ENCODE measurements at regions not wholly inside any gene's neighbourhood (a gene's known extent, or its start where the extent isn't known, plus 50 kb on each side); places are given as distances from the start of the nearest gene placed in this dataset.

GRCh38 chr5:174336479-174336878 lies 291.0 kb downstream of the NSG2 start:
- no peak for DNase-seq

DNA sequence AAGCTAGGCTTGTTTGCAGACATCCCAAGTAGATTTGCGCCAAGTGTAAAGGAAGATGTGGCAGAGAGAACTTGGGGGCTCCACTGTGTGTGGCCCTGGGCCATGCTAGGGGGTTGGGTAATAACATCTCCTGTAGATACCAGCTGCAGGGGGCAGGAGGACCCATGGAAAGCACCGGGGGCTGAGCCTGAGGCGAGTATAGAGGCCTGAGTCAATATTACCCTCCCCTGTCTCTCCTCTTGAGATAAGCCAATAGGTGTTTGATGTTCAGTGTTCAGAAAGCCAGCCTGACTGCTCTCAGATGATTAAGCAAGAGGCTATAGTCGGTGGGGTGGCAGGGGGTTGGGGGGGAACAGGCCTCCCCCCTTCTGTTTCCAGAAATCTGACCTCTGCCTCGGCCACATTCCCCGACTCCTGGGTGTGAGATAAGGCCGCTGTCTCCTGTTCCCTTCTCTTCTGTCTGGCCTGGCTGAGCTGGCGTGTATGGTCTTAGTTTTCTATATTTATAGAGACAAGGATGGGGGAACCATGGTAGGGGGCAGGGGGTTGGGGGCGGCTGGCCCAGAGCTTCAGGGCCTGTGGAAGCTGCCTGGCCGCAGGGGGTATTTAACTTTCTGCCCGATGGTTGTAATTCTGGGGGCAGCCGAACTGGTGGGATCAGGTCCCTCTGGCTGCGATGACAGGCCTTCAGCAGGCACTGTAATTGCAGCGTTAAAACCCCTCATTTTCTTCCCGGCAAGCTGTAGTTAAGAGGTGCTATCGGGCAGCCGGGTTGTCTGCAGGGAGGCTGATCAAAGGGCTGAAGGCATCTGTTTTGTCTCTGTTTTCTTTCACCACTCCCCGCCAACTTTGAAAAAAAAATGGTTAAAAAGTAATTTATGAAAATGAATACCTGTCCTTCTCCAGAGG lies 292.0 kb downstream of the NSG2 start:
- DNase-seq, result no peak

GRCh38 chr5:174338185-174339010 lies 292.9 kb downstream of the NSG2 start:
- no peak for DNase-seq

DNA sequence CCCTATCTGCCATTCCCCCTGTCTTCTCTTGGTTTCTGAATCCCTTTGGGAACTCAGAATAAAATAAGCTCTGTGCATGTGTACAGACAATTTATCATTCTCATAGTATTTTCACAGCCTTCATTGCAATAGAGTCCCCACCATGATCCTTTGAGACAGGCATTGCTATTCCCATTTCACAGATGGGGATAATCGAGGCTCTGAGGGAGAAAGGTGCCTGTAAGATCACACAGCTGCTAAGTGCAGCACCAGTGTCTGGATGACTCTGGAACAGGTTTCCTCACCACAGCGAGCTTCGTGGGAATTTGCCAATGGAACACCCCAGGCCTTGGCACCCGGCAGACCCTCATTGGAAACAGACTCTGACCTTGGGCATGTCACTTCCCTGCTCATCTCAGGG lies 293.6 kb downstream of the NSG2 start:
- DNase-seq, result no peak

GRCh38 chr5:174340226-174340625 lies 294.7 kb downstream of the NSG2 start:
- no peak for DNase-seq

GRCh38 chr5:174342696-174343095 lies 297.2 kb downstream of the NSG2 start:
- no peak for DNase-seq

DNA sequence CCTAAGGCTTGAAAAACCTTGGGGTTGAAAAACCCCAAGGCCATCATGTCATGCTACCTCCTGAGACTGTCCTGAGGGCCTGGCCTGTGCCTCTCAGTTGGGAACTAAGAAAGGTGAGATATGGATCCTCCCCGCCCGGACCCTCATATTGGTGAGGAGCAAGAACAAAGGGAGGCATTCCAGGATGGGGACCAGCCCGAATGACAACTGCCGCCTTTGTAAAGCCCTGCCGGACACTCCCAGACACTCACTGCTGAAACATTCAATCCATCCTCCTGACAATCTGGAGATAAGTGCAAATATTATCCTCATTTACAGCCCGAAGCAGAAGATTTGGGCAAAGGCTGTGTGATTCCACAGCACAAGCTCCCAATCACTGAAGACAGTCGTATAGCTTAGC lies 298.3 kb downstream of the NSG2 start:
- DNase-seq, result no peak

GRCh38 chr5:174344335-174344734 lies 298.8 kb downstream of the NSG2 start:
- DNase-seq, result no peak

- DNase-seq, result no peak
Measured at GRCh38 chr5:174347183-174347582, 301.7 kb downstream of the NSG2 start.

GRCh38 chr5:174348311-174348981 lies 302.9 kb downstream of the NSG2 start:
- no peak for DNase-seq

DNA sequence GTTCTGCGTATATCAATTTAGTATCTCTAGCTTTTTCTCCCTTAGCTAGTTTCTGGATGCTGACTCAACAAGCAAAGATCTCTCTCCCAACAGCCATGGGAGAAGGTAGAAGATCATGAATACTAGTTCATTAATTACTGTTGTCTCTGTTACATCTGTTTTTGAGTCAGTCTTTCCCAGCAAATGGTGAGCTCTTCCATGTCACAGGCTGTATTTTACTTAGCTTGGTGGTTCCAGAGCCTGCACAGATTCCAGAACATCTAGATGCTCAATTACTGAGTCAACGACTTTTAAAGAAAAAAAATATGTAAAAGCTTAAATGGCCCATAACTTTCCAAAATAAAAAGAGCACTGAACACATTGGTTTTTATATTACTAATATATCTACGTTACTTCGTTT lies 307.2 kb downstream of the NSG2 start:
- no peak for DNase-seq

- no peak for DNase-seq
Measured at GRCh38 chr5:174354571-174354970, 309.1 kb downstream of the NSG2 start.

DNA sequence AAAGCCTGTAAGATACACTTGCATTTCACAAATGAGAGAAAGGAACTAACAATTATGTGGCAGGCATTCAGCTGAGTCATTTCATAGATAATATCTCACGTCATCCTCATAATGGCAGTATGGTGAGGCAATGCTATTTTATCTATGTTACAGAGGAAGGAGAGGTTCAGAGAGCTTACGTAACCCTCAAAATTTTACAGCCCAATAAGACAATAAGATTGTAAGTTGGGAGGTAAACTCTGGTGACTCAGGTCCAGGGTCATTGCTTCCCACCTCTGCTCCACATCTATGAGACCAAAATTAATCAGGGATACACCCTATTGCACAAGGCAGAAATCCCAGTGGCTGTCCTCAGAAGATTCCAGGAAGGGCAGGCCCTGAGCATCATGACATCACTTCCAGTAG lies 309.7 kb downstream of the NSG2 start:
- DNase-seq, result no peak

GRCh38 chr5:174355995-174356394 lies 310.5 kb downstream of the NSG2 start:
- no peak for DNase-seq

DNA sequence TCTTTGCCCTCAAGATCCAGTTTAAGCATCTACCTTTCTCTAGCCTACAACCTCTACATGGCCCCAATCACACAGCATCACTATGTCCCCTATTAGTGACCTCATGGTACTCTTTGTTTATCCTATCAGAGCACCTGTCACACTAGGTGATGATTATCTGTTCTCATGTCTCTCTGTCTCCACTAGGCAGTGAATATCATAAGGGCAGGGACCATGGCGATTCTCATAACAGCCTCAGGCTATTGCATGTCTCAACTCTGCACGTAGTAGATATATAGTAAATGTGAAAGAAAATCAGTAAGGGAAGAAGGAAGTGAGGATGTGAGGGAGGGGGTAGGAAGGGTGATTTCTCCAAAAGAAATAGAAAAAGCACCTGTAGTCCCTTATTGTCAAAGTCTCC lies 311.0 kb downstream of the NSG2 start:
- DNase-seq, result no peak

GRCh38 chr5:174358276-174358675 lies 312.8 kb downstream of the NSG2 start:
- no peak for DNase-seq

DNA sequence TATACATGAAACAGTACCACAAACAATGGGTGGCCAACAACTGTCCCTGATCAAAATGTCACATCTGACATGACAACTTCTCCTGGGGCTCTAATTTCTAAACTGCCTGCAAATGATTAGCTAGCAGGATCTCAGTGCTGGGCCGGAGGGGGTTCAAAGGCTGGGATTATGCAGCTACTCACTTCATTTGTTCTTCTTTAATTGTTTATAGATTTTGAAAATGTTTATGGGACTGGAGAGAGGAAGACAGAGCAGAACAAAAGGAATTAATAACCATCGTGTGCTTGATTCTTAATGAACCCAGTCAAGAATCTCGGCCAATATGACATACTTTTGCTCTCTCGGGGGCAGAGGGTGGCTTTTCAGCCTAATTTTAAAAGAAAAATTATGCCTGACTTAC lies 313.6 kb downstream of the NSG2 start:
- DNase-seq, result no peak

- DNase-seq, result no peak
Measured at GRCh38 chr5:174362514-174362913, 317.0 kb downstream of the NSG2 start.

DNA sequence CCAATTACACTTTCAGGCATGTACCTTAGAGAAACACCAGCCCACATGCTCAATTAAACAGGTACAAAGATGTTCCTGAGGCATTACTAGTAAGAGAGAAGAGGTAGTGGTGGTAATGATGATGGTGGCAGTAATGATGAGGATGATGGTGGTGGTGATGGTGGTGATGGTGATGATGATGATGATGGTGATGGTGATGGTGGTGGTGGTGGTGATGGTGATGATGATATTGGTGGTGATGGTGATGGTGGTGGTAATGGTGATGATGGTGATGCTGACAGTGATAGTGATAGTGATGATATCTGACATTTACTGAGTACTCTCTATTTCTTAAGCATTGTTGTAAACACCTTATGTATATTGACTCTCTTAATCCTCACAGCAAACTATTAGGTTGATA lies 318.4 kb downstream of the NSG2 start:
- no peak for DNase-seq

DNA sequence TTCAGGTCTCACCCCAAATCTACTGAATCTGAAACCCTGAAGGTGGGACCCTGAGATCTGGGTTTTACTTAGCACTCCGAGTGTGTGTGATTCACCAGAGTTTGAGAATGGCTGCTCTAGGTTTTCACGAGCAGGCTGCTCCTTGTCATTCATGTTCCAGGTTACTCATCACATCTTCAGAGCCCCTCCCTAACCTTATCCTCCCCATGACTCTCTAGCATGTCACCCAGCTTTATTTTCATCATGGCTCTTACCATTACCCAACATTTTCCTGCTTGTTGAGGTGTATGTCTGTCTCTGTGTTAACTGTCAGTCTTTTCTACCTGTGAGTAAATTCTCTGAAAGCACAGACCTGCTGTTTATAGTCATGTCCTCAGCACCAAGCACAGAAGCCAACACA lies 319.2 kb downstream of the NSG2 start:
- DNase-seq, result no peak

DNA sequence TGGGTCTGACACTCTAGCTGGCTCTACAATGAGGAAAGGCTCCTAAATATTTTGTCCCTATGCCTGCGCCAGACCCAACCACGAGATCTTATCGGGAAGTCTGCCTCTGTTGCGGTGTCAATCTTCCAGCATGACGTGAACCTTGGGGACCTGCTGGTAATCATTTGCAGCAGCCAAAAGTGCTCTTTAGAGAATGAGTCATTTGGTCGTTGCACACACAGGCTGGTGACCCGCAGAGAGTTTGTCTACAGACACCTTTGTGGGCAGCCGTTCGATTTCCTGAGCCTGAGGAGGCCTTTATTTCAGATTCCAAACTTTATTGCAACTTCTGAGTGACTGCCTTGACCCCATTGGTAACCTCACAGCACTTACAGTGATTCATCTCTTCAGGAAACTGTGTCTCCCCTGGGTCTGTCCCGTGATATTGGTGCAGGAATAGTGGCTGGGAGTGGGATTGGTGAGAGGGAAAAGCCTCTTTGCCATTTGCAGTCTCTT lies 326.1 kb downstream of the NSG2 start:
- DNase-seq, result no peak

GRCh38 chr5:174374206-174374605 lies 328.7 kb downstream of the NSG2 start:
- DNase-seq, result no peak

DNA sequence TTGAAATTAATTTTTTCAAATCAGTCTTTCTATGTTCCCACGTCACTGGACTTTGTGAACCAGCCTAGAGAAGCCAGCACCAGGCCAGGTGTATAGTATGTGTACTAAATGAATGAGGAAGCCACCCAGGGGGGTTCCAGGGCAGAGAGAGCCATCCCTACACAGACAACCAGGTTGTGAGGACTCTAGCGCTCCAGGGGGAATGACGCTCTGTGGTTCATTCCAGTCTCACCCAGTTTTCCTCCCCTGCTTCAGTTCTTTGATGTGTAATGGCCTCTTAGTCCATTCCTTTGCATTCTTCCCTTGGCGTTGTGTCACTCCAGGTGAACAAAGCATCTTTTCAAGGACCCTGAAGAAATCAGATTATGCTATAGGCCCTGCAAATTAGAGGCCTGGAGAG lies 330.6 kb downstream of the NSG2 start:
- no peak for DNase-seq

Measured in left kidney (tissue), 1 donor.